ENCODE measurements at regions not wholly inside any gene's neighbourhood (a gene's known extent, or its start where the extent isn't known, plus 50 kb on each side); places are given as distances from the start of the nearest gene placed in this dataset.

- Histone ChIP-seq H4K5ac (ENCODE audit: low read depth, low read length) (no peak overlapping the region), H3K9me1 (ENCODE audit: insufficient read depth, low read length) (peaks cover 2% of the 10 kb centered on the region; the same call in 1 of the 2 replicates), H3K4me2 (ENCODE audit: low read depth, low read length) (no peak overlapping the region), H3K56ac (ENCODE audit: extremely low read depth, insufficient read depth, low read length) (no peak overlapping the region), H4K91ac (ENCODE audit: insufficient read depth, low read depth, low read length) (no peak overlapping the region), H3K79me1 (ENCODE audit: low read depth in 1 of 2, low read length in 2 of 2) (no peaks in the 10 kb centered on the region), H4K20me1 (ENCODE audit: insufficient read depth, low read length) (no peaks in the 10 kb centered on the region), H2AK9ac (replicated peaks; ENCODE audit: low read depth, low read length, poor library complexity) (no peak overlapping the region), H3K14ac (replicated peaks; ENCODE audit: low read depth, low read length) (no peak overlapping the region), H3K4ac (ENCODE audit: low read depth, low read length) (no peak overlapping the region), H3K23ac (ENCODE audit: low read depth, low read length) (no peak overlapping the region), H3K27ac (ENCODE audit: insufficient read depth, low read length) (no peak overlapping the region), H3K27me3 (ENCODE audit: control insufficient read depth, insufficient read depth, low read length) (no peaks in the 10 kb centered on the region; the same call in 1 of the 2 replicates), H4K8ac (ENCODE audit: low read depth in 2 of 2, low read length in 2 of 2) (no peak overlapping the region), H3K9ac (ENCODE audit: low read depth, low read length) (no peak overlapping the region), H3K4me3 (ENCODE audit: insufficient read depth, low read depth, low read length) (no peak overlapping the region), H2BK15ac (ENCODE audit: low read depth, low read length) (no peak overlapping the region), H3K18ac (ENCODE audit: low read depth, low read length) (no peak overlapping the region), H3K36me3 (ENCODE audit: control insufficient read depth, insufficient read depth, low read length) (no peaks in the 10 kb centered on the region), H2AFZ (replicated peaks; ENCODE audit: low read length, poor library complexity) (no peak overlapping the region), H2BK5ac (ENCODE audit: low read depth, low read length, poor library complexity, severe bottlenecking) (no peak overlapping the region), H2BK20ac (ENCODE audit: low read depth, low read length) (no peak overlapping the region), H3K9me3 (ENCODE audit: control insufficient read depth, insufficient read depth, low read length) (no peaks in the 10 kb centered on the region), H3K4me1 (ENCODE audit: control insufficient read depth, insufficient read depth, low read length) (no peaks in the 10 kb centered on the region), H2BK120ac (ENCODE audit: low read depth, low read length) (no peak overlapping the region), H2AK5ac (ENCODE audit: low read depth, low read length) (no peak overlapping the region)
- BruUV-seq (replicated peaks), result no TSS peak
- WGBS, 2 experiments (ENCODE audit: extremely low coverage in 2 of 2, insufficient read length in 1 of 2), result no CpG with 5 or more reads among the region's 5 CpGs
- DNase-seq, result no peak
- dilution Hi-C loops (cut with HindIII; ENCODE audit: low sequenced_read_pairs, unreplicated experiment), result no loop called here
- ChIA-PET CTCF (no interaction called here), POLR2A (ENCODE audit: unreplicated experiment) (no interaction called here)
- in situ Hi-C loops (cut with MboI; ENCODE audit: low sequenced_read_pairs), result no loop called here
- no peak for ATAC-seq (ENCODE audit: low read depth)
- intact Hi-C loops (cut with micrococcal nuclease), result no loop called here
- TF ChIP-seq ELK1 (IDR thresholded peaks at IDR 0.05; ENCODE audit: borderline replicate concordance, low read depth, low read length), result no peak
- TF ChIP-seq MAFK (IDR thresholded peaks at IDR 0.05; ENCODE audit: low read depth, low read length), result no peak
- no peak for TF ChIP-seq CEBPB (IDR thresholded peaks at IDR 0.05; ENCODE audit: low read depth, low read length)
- TF ChIP-seq SMC3 (IDR thresholded peaks at IDR 0.05; ENCODE audit: low read depth, low read length), result no peak
- no peak for TF ChIP-seq RAD21 (IDR thresholded peaks at IDR 0.05; ENCODE audit: low read length)
- no peak for TF ChIP-seq RCOR1 (IDR thresholded peaks at IDR 0.05; ENCODE audit: insufficient replicate concordance, low read length)
- TF ChIP-seq RFX5 (IDR thresholded peaks at IDR 0.05; ENCODE audit: low read depth, low read length), result no peak
- no peak for TF ChIP-seq POLR2A (IDR thresholded peaks at IDR 0.05; ENCODE audit: low read depth, low read length)
- no peak for TF ChIP-seq BHLHE40 (IDR thresholded peaks at IDR 0.05; ENCODE audit: low read depth, low read length)
- TF ChIP-seq FOS (IDR thresholded peaks at IDR 0.05; ENCODE audit: low read depth, low read length), result no peak
Measured at GRCh38 chr10:42941790-42942189, 135.1 kb upstream of the RET start.

Measured in IMR-90 (cell line).